AG08395 (cell line): ENCODE measurements at regions not wholly inside any gene's neighbourhood (a gene's known extent, or its start where the extent isn't known, plus 50 kb on each side); places are given as distances from the start of the nearest gene placed in this dataset.

Source experiments
- DNase-seq: peaks from one replicate; pipeline ENCODE4 v3.0.0; 2012; ENCODE audit warnings: mixed read lengths, low spot score

DNA sequence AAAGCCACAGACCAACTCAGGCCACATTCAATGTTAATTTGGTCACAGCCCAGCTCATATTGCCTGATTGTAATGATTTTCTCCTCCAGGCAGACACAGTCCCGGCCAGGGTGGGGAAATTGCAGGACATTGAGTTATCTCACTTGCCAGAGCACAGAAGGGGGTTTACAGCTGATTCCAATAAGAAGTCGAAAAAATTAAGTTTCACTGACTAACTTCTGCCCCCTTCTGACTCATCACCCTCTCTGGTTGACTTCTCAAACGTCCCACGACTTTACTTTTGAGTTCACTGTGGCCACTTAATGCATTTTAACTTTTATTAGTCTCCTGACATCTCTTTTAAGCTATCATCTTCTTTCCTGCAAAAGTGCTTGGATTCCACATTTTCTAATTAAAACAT is 321.4 kb upstream of the WWC1 start:
- peak; percentile 46 for DNase-seq

DNA sequence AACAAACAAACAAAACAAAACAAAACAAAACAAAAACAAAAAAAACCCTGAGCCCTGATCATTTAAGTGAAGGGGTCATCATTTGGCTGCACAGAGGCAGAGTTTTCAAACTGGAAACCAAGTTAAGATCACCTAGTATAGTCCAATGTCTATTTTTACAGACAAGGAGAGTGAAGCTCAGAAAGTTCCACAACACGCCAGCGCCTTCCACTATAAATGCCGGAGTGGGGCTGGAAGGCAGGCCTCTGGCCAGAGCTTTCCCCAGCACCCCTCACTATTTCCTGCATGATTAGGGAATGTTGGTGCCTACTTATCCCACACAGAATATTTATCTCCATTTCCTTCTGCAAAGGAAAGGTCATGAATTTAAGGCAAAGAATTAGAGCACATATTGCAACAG is 319.7 kb upstream of the WWC1 start:
- no peak for DNase-seq

DNA sequence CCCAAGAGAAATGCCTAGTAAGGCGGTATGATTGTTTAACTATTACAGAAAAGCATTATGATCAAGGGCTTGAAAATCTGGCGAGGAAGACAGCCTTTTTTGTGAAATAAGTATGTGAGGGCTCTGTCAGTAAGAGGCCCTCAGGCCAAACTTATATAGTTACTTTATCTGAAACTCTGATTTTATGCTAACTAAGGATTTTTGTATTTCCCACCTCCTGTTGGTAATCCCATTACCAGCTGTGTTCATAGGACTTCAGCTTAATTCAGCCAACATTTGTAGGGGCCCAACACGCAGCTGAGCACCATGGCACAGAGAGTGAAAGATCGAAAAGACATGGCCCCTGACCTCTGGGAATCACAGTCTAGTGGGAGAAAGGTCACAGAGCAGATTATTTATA is 318.3 kb upstream of the WWC1 start:
- no peak for DNase-seq

DNA sequence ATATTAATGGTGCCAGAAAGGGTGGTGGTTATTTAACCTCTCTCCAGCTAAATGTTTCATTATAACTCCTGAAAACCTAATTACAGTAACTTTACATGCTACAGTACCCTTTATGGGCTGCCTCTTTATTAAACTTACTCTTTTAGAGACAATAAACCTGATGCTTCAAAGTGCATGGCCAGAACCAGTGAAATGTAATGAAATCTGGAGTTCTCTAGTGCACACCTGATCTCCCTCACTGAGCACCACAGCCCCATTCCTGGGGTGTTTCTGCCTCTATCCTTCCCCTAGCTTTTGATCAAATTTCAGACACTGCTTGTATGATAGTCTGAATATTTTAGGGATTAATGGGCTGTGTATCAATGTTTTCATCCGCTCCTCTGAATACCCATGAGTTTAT is 306.5 kb upstream of the WWC1 start:
- no peak for DNase-seq

DNA sequence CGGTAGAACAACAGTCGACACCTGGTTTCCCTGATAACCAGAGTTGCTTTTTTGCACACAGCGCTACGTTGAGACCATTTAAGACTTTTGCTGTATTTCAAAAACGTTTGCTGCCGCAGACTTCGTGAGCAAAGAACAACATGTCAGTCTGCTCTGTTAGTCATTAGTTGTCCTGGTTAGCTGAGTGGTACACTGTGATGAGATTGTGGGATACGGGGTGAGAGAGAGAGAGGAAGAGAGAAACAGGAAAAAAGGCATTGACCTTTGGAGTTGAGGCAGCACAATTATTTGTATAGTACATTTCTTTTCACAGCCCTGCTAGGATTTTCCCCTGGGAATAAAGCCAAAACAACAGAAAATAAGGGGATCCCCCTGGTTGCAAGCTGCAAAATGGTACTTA is 306.1 kb upstream of the WWC1 start:
- DNase-seq, result no peak

DNA sequence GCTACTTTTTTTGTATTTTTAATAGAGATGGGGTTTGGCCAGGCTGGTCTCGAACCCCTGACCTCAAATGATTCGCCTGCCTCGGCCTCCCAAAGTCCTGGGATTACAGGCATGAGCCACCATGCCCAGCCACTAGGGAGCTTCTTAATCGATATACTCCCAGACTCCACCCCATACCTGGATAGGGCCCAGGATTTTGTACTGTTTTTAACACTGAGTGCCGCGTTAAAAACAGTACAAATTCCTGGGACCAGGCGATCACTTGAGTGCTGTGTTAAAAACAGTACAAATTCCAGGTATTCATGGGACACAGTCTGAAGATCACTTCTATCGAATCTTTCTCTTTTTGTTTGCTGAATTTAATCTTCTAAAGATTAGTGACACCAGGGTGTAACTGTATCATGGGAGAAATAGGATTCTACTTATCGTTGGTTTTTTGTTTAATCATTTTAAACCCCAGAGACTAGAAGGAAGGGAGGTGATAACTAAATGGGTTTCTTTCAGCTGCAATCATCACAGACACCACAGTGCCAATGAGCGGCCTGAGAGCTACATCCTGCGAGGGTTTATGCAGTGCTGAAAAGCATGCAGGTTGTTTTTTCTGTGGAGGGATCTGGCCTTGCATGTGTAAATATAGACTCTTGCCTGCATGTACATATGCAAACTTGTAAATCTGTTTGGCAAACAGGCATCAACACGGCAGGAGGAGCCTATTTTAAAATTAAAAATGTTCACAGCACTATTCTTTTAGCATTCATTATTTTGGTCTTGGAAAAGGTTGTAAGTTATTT is 303.8 kb upstream of the WWC1 start:
- no peak for DNase-seq

DNA sequence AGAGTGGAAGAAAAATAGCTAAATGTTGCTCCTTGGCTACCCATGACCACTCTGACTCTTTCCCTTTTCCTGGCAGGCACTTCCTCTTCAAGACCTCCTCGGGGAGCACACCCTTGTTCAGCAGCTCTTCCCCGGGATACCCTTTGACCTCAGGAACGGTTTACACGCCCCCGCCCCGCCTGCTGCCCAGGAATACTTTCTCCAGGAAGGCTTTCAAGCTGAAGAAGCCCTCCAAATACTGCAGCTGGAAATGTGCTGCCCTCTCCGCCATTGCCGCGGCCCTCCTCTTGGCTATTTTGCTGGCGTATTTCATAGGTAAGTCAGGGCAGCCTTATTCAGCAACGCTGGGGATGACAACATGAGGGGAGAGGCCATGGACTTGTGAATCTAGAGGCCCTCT is 298.6 kb upstream of the WWC1 start:
- no peak for DNase-seq

DNA sequence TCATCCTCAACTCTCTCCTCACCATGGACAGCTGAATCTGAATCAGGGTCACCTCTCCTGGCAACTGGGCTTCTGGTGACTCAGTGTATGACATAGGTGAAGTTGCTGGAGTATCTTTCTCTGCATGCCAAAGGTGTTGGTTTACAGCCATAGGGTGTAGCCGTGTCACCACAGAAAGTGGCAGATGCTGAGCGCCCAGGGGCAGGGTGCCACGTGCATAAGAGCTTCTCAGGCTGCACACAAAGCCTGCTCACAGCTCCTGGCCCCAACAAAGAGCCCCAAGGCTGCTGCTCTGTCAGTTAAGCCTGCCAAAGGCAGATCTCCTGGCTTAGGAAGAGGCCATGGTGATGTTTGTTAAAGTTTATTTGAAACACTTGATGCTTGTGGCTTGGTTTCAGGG is 297.7 kb upstream of the WWC1 start:
- DNase-seq, result no peak

DNA sequence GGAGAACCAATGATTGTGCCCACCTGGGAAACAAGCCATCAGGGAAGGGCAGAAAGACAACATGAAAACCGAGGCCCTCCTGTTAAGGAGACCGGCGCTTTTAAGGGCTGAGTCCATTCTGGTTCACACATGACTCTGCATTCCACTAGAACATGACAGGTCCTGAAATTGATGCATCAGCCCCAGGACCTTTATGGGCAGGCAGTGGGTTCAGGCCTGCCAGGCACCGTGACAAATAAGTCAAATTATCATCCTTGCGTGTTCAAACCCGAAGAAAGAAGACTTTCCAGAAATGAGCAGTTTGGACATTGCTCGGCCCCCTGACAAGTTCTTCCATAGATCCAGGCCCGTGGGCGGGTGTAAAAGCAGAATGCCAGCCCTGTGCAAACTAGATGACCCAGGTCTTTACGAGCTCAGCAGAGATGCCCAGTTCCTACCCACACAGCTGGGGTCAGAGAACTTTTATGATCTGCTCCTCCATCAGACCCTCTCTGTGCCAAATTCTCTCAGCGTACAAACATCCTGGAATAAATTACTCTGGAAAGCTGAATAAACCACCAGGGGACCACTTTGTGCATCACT is 295.5 kb upstream of the WWC1 start:
- DNase-seq, result no peak

DNA sequence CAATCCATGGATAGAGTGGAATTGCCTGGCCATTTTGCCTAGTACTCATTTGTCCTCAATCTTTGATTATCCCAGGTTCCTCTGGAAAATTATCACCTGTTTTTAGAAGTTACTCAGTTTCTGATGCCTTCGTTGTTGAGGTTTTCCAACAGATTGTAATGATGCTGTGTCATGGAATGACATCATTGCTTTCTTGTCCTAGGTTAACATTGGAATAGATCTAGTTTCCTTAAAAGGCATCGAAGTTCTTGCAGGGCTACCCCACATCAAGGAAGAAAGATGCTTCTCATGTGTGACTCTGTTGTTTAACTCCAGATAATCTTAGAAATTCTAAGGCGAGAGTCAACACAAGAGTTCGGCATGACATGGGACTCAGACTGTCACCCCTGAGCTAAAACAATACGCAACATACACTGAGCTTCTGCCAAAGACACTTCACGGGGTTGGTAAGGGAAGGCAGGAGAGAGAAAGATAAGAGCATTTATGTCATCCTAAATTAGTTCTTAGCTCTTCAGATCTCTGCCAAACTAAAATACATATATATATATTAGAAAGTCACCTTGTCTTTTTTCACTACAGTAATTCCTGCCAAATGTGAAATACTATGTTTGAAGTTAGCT is 293.2 kb upstream of the WWC1 start:
- DNase-seq, result peak; percentile 23

DNA sequence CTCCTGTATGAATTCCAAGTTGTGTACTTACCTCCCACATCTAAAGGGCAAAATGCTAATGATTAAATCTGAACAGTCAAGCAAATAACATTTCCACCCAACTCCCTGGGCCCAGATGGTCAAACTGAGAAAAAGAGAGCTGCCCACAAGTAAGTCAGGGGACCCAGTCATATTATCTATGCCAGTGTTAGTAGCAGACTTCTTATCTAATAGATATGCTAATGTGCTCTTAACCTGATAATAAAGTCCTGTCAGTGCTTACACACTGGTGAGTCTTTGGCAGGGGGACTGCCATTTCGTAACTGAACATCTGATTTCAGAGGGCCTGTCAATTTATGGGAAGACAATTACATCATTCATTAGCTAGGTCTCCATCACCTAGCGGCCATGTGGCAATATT is 292.3 kb upstream of the WWC1 start:
- DNase-seq, result no peak

DNA sequence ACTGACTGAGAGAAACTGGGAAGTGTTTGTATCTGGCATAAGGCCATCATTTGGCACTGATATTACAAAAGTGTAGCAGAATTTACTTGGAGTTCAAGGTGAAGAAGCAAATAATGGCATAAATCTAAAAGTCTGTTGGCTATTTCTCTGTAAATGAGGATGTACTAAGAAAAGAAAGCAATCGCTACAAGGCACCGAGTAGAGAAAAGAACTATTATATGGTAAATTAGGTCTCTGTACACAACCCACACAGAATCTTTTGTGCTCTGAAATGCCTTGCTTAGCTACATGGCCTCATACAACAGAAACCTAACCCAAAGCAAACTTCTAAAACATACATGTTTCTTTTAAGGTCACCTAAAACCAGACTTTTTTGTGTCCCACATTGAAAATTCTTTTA is 290.1 kb upstream of the WWC1 start:
- no peak for DNase-seq

DNA sequence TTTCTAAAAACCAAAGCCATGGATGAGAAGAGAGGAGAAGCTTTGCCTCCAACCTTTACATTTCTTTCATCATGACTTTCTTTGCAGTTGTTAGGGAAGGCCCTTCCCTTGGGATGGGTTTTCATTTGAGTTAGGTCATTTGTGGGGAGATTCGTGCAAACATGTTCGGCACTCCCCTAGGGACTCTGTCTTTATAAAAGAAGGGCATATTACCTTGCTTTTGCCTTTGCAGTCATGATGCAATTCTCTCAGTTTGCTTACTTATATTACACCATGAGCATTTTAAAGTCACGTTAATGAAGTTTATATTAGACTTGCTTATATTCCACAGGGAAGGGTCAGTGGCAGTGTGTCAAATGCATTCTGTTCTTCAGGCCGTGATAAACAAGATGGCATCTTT is 289.3 kb upstream of the WWC1 start:
- no peak for DNase-seq

DNA sequence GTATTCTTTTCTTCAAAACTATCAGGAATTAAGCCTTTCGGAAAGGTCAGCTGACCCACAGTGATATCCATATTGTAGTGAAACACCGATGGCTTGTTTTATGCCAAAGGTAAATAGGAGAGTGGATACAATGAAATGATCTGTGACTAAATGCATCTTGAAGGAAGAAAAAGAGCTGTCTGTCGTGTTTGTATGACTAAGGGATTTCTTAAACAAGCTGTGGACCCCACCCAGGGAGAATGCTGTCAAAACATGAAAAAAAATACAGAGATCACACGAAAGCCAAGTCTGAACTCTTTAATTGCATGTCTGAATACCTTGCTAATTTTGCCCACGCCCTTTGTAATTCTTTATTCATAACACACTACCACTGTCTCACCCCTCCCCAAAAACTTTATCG is 286.4 kb upstream of the WWC1 start:
- DNase-seq, result no peak

DNA sequence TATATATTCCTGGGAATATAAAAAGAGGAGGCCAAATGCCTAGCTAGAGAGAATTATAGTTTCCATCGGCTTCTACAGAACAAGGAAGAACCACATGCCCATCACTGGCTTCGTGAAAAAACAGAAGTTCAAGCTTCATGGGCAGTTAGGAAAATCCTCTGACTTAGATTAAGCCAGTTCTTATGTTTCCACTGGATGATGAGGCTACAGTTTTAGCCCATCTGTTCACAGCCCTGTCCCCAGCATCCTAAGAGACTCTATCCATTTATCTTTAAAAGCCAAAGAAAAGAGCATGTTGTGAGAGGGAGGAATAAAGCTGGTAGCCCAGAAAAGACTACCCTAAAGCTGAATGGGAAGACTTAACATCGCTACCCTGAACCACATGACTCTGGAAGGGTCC is 285.5 kb upstream of the WWC1 start:
- DNase-seq, result no peak

DNA sequence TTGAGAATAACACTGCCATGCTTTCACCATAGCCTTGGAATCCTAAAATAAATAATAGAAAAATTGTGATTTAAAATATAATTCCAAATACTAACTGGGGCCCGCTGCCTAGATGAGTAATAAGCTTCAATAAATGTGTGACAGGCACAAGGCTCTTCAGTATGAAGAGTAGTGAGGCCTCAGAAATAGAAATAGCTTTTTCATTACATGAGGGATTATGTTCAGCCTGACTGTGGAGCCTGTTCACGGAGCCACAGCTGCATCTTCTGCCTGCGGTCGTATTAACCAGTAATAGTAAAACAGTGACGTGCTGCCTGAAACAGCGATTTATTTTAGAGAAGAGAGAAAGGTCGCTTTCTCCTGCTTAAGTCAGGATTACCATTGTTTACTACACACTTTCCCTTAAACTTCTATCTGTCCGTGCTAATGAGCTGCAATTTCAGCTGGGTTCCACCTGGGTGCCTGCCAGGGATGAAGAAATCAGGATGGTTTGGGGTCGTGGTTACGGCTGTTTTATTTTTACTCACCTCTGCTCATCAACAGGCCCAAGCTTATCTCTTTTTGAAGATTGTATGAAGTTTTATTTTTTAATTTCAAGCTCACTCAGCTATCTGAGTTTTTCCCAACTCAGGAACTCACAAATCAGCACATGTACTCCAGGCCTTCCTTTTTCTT is 284.9 kb upstream of the WWC1 start:
- DNase-seq, result no peak

DNA sequence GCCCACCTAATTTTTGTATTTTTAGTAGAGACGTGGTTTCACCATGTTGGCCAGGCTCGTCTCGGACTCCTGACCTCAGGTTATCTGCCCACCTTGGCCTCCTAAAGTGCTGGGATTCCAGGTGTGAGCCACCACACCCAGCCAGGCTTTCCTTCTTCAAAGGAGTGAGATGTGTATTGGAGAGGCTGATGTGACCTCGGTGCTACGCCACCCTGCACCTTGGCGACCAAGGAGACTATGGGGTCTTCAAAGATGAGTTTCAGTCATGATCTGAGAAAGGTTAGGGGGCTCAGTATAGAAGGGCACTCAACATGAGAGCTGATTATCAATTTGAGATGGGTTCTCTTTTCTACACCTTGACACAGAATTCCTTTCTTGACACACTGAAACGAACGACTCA is 284.2 kb upstream of the WWC1 start:
- DNase-seq, result no peak

DNA sequence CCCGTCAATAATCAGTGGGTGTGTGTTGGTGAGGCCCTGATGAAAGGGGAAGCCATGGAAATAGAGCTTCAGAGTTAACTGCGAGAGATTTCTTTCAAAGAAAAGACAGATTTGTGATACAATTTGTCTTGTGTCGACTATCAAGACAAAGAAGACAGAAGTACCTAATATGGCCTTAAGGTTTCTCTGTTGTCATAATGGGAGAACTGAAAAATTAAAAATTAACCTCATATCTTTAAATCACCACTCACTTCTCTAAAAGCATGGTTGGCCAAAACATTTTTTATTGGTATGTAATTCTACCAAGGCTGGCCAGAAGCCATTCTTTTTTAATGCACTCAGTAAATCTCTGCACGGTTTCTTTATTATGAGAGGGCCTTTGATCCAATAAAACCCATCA is 282.9 kb upstream of the WWC1 start:
- DNase-seq, result no peak

DNA sequence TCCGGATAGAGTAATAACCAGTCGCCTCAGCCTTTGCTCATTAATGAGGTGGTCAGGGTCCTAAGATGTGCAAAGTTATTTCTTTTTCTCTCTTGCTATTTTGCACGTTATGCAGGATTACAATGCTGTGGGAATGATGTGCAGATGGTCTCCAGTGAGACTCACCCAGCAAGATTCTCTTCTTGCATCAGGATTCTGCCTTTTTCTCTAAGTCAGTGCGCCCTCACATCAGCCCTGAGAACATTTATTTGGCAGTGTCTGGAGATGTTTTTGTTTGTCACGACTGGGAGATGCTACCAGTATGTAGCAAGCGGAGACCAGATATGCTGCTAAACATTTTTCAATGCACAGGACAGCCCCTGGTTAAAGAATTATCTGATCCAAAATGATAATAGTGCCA is 280.3 kb upstream of the WWC1 start:
- DNase-seq, result peak; percentile 48

DNA sequence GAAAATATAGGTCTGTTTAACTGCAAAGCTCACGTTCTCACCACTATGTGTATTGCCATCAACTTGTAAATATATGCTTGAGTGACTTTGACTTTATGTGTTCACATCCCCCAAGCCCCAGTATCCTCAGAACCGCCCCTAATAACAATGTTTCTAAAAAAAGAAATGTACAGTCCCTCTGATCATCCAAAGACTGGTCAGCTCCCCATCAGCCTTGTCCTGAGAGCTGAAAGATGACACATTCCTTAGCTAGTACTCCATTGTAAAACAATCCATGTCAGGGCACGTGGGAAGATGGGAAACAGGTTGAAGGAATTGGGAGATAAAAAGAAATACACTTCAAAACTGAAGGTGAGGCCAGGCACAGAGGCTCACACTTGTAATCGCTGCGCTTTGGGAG is 279.4 kb upstream of the WWC1 start:
- DNase-seq, result no peak

DNA sequence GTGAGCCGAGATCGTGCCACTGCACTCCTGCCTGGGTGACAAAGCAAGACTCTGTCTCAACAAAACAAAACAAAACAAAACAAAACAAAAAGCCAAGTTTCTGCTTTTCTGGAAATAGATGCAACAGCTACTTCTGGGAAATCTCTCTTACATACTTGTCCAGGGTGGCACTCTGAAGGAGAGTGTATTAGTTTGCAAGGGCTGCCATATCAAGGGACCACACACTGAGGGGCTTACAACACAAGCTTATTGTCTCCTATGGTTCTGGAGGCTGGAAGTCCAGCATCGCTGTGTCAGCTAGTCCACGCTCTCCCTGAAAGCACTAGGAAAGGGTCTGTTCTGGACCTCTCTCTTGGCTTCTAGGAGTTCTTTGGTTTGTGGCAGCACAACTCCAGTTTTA is 277.9 kb upstream of the WWC1 start:
- no peak for DNase-seq

DNA sequence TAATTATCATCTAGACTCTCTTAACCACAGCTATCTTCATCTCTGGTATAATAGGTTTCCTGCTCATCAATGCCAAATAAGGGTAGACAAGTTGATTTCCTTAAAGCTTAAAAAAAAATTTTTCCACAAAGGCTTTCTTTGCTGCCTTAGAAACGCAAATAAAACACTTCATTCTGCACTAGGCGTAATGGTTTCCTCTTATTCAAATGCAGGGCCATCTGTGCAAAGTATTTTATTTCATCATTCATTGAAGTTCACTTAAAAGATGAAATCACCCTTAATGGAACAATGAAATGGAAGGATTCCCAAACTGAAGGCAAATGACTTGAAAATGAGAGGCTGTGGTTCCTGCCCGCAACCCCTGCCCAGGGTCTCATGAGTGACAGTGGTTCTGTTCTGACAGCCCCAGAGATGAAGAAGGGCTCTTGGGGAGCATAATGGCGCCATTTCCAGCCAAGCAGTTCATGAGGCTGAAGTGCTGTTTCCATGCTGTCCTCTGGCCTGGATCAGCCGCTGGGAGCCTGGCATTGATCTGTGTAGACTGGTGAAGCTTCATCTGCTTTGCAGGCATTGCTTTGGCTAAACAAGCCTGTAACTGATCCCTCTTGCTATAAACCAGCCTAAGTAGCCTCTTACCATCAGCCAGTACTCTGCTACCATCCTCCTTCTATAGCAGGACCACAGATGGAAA is 276.9 kb upstream of the WWC1 start:
- no peak for DNase-seq

DNA sequence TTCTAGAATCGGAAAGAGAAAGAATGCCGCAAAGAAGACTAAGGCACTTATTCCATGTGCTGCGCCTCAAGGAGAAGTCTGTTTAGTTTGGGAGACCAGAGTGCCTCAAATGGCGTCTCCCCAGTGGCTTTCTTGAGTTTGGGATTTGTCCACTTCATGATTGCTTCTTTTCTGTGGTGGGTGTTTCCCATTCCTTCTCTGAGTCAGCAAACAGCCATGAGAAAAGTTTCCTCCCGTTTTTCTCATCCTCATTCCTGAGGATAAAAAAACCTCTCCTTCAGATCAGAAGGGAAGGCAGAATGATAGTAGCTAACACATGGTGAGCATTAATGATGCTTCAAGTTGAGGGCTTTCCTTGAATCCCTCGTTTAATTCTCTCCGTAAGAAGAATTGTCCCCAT is 275.9 kb upstream of the WWC1 start:
- peak; percentile 82 for DNase-seq
